Body of pancreas (tissue), 4 donors: ENCODE measurements at regions not wholly inside any gene's neighbourhood (a gene's known extent, or its start where the extent isn't known, plus 50 kb on each side); places are given as distances from the start of the nearest gene placed in this dataset.

Source experiments
- POLR2A ChIP-seq, 3 donors: fragments of 450-650 bp; IDR thresholded peaks; one replicate each; pipeline ENCODE4 v1.6.1; 2016; ENCODE audit warnings: antibody characterized with exemption in 3 of 3, mild to moderate bottlenecking in 2 of 3
- TF ChIP-seq, protein P1 (sequence below), 7 experiments: fragments of 450-650 bp in 4 of 7; fragments of 200-600 bp in 3 of 7; sonication (generic) in 3 of 7; IDR thresholded peaks; one replicate each; pipeline ENCODE4 v1.5.1; 2016 to 2019; ENCODE audit warnings: antibody characterized with exemption in 7 of 7

DNA sequence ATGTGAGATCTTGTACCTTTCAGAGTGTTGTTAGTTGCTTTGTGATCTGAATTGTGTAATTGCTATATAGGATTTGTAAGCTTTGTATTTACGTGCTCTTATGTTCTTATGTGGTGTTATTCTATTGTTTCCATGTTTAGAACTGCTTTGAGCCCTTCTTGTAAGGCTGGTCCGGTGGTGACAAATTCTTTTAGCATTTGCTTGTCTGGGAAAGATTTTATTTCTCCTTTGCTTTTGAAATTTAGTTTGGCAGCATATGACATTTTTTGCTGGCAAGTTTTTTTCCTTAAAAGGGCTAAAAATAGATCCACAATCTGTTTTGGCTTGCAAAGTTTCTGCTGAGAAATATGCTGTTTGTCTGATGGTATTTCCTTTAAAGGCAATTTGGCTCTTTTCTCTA is 1089.2 kb upstream of the PCDH9 start:
- TF ChIP-seq, protein P1, sequence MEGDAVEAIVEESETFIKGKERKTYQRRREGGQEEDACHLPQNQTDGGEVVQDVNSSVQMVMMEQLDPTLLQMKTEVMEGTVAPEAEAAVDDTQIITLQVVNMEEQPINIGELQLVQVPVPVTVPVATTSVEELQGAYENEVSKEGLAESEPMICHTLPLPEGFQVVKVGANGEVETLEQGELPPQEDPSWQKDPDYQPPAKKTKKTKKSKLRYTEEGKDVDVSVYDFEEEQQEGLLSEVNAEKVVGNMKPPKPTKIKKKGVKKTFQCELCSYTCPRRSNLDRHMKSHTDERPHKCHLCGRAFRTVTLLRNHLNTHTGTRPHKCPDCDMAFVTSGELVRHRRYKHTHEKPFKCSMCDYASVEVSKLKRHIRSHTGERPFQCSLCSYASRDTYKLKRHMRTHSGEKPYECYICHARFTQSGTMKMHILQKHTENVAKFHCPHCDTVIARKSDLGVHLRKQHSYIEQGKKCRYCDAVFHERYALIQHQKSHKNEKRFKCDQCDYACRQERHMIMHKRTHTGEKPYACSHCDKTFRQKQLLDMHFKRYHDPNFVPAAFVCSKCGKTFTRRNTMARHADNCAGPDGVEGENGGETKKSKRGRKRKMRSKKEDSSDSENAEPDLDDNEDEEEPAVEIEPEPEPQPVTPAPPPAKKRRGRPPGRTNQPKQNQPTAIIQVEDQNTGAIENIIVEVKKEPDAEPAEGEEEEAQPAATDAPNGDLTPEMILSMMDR (IDR thresholded peaks at IDR 0.05), result no peak
- no peak for TF ChIP-seq POLR2A (IDR thresholded peaks at IDR 0.05)
